Fibroblast of the aortic adventitia (primary cell): ENCODE measurements at regions not wholly inside any gene's neighbourhood (a gene's known extent, or its start where the extent isn't known, plus 50 kb on each side); places are given as distances from the start of the nearest gene placed in this dataset.

Experiments
- DNase-seq: peaks from one replicate; pipeline ENCODE4 v3.0.0-alpha.2; 2010; ENCODE audit warnings: low read depth
- H3K4me3 ChIP-seq: 2 replicates; pipeline ENCODE4 v1.5.1; 2011; ENCODE audit warnings: low read depth, mild to moderate bottlenecking, control low read depth, low read length, moderate library complexity
- TF ChIP-seq, protein P1 (sequence below): IDR thresholded peaks from 2 replicates; pipeline ENCODE4 v1.5.1; 2011; ENCODE audit warnings: mild to moderate bottlenecking, low read length, control low read depth, inconsistent platforms; ENCODE audit not compliant: insufficient read depth

DNA sequence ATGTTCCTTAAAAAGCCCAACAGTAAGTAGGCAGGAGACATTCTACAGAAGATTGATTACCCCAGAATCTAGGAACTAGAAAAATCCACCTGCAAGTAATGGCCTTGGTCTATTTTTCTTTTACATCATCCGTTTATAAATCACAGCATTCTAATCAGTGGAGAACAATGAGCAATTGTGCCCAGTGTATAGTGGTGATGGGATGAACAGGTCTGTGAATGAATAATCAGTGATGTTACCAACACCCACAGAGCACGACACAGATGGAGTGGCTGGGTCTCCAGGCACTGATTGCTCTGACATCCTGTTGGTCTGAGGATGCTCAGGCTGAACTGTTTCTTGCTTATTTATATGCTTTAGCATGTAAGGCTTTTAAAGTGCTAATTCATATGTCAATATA, 1251.2 kb upstream of the CDH8 start:
- TF ChIP-seq, protein P1, sequence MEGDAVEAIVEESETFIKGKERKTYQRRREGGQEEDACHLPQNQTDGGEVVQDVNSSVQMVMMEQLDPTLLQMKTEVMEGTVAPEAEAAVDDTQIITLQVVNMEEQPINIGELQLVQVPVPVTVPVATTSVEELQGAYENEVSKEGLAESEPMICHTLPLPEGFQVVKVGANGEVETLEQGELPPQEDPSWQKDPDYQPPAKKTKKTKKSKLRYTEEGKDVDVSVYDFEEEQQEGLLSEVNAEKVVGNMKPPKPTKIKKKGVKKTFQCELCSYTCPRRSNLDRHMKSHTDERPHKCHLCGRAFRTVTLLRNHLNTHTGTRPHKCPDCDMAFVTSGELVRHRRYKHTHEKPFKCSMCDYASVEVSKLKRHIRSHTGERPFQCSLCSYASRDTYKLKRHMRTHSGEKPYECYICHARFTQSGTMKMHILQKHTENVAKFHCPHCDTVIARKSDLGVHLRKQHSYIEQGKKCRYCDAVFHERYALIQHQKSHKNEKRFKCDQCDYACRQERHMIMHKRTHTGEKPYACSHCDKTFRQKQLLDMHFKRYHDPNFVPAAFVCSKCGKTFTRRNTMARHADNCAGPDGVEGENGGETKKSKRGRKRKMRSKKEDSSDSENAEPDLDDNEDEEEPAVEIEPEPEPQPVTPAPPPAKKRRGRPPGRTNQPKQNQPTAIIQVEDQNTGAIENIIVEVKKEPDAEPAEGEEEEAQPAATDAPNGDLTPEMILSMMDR = no peak

DNA sequence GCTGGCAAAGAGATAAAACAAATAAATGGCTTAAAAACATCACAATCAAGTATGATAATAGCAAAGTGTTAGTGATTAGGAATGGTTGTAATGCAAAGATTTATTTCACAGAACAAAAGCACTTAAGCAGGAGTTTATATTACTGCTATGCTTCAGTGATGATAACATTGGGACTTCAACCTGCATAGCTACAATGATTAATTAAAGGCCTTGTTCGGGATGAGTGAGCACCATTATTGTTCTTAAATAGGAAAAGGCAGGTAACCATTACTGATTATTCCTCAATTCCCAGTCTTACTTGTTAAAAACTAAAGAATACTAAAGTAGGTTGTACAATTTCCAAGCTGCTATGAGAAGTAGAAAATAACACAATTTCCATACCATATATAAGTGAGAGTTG, 1247.5 kb upstream of the CDH8 start:
- no peak for DNase-seq

More for the DNA sequence above, 1251.2 kb upstream of the CDH8 start:
- no peak overlapping the region for H3K4me3 ChIP-seq
- no peak for DNase-seq

DNA sequence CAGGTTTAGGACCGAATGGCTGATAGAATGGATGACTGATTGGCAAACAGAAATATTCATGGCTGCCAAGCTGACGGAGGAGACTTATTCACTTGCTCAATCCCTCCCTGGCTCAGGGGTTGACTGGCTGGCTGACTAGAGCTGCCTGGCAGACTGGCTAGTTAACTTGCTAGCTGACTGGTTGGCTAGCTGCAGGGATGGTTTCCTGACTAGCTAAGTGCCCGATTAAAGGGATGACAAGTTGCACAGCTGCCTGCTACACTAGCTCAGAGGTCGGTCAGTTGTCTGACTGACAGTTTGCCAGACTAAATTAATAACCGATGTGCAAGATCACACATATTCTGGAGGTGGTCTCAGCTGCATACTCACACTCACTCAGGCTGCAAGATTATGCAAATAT, 1208.4 kb upstream of the CDH8 start:
- TF ChIP-seq, protein P1 = no peak
- H3K4me3 ChIP-seq = no peak overlapping the region
- DNase-seq = no peak

More for the DNA sequence above, 1247.5 kb upstream of the CDH8 start:
- TF ChIP-seq, protein P1 = no peak
- no peak overlapping the region for H3K4me3 ChIP-seq

DNA sequence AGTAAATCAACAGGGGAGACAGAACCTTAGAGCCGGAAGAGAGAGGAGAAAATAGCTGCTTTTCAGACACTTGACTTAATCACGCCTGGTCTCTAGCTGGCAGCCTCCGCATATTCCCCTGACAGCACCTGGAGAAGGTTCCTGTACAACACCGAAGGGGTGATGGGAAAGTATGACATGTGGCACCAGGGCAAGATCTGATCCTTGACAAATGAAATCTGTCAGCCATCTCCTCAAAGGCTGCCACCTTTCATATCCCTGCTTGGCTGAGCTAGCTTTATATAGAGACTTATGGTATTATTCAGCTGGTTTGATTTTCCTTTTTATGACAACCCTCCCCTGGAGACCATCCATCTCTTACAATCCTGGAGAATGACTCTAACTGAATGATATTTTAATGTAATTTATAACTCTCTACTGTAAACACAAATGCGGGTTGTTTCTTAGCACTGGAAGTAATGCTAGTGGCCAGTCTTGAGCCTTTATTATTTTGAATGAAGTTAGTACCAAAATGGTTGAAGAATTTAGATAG, 1205.3 kb upstream of the CDH8 start:
- TF ChIP-seq, protein P1 = no peak

DNA sequence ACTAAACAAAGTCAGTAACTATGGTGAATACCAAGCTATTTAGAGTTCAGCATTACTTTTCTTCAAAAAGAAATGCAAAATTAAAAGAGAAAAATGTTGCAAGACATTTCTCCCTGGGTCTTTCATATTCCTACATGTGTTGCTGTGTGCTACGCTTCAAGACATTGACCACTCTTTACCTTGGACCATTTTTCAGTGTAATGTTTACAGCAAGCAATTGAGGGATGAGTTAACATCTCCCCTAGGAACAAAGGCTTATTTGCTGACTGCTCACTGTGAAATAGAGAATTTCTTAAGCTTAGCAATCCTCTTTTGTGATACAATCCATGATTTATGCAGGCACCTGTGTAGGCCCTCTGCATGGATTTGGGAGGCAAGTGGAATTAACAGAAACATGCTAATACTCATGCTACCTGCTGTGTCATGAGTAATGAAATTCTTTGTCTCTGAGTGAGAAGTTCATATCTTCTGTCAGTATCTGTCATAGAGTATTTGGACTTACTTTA, 1202.9 kb upstream of the CDH8 start:
- no peak for DNase-seq
- TF ChIP-seq, protein P1 = no peak
- no peak overlapping the region for H3K4me3 ChIP-seq

More for the DNA sequence above, 1205.3 kb upstream of the CDH8 start:
- DNase-seq = no peak
- H3K4me3 ChIP-seq = no peak overlapping the region

DNA sequence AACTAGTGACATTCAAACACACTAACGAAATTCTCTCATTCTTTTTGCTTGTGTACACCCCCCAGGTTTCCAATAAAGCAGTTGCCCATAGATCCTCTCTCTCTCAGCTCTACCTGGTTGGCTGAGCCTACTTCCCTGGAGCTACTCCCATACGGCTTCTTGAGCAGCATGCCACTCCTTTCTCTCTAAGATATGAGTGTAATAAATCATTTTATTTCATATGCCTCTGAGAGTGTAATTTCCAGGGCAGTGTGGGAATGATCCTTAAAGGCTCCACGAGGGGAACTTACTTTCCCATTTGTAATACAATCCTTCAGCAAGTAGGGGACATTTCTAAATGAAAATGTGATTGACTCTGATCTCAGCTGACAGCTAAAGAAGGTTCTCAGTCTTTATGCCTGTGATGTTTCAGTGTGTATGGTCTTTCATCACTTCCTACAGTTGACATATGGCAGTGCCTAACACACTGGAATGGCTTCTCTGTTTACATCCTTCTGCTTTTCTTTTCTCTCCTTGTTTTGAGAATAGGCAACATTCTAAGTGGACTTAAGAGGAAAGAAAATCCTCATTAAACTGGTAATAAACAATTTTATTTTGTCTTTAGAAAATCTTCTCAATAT, 1194.3 kb upstream of the CDH8 start:
- no peak for DNase-seq
- no peak overlapping the region for H3K4me3 ChIP-seq
- TF ChIP-seq, protein P1 = no peak

DNA sequence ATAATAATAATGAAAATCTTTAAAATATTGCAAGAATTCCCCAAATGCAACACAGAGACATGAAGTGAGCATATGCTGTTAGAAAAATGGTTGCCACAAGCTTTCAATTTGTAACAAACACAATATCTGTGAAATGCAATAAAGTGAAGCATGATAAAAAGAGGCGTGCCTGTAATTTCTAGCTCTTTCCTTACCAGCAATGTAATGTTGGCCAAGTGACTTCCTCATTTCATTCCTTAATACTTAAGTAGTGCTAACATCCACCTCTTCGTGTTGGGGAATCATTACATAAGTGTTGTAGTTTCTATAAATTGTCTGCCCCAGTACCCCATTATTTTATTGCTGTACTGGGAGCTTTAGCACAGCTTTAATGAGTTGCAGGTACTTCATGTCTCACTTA, 1192.0 kb upstream of the CDH8 start:
- H3K4me3 ChIP-seq = no peak overlapping the region
- TF ChIP-seq, protein P1 = no peak
- no peak for DNase-seq
